ENCODE measurements at regions not wholly inside any gene's neighbourhood (a gene's known extent, or its start where the extent isn't known, plus 50 kb on each side); places are given as distances from the start of the nearest gene placed in this dataset.

DNA sequence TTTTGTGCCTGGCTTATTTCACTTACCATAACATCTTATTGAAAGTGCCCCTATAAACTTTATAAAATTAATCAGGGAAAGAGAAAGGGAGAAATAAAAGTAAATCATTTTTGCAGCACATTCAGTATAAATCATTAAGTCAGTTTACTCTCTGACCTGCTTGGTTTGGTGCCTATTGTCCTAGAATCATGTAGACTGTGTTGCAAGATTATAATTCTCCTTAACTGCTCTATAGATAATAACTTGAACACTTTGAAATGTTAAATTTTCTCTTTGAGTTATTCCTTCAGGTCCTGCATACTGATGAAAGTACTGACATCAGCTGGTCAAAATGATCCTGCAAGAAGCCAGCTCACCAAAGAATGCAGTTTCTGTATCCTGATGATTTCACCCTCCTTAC lies 969.6 kb upstream of the GJE1 start:
- intact Hi-C loops (cut with DNase I), result no loop called here
- H3K9me3 ChIP-seq (replicated peaks in 1 of 3), result no peaks in the 10 kb centered on the region
- TF ChIP-seq, protein P1, sequence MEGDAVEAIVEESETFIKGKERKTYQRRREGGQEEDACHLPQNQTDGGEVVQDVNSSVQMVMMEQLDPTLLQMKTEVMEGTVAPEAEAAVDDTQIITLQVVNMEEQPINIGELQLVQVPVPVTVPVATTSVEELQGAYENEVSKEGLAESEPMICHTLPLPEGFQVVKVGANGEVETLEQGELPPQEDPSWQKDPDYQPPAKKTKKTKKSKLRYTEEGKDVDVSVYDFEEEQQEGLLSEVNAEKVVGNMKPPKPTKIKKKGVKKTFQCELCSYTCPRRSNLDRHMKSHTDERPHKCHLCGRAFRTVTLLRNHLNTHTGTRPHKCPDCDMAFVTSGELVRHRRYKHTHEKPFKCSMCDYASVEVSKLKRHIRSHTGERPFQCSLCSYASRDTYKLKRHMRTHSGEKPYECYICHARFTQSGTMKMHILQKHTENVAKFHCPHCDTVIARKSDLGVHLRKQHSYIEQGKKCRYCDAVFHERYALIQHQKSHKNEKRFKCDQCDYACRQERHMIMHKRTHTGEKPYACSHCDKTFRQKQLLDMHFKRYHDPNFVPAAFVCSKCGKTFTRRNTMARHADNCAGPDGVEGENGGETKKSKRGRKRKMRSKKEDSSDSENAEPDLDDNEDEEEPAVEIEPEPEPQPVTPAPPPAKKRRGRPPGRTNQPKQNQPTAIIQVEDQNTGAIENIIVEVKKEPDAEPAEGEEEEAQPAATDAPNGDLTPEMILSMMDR (IDR thresholded peaks at IDR 0.05), result no peak
- TF ChIP-seq POLR2A (IDR thresholded peaks at IDR 0.05), result no peak
- no peak overlapping the region for H3K27ac ChIP-seq
- no peak overlapping the region for H3K4me3 ChIP-seq
- peaks cover 0 to 8% of the 10 kb centered on the region in 2 donors for H3K4me1 ChIP-seq (replicated peaks in 1 of 2)
- no peaks in the 10 kb centered on the region for H3K27me3 ChIP-seq
- DNase-seq, result no peak
- H3K36me3 ChIP-seq (replicated peaks in 1 of 2), result no peaks in the 10 kb centered on the region

- no peaks in the 10 kb centered on the region for H3K27me3 ChIP-seq
- H3K36me3 ChIP-seq (replicated peaks in 1 of 2), result no peaks in the 10 kb centered on the region
- WGBS, 4 donors, result 44 to 60% (median 50%) methylated on average over 1 of the region's 1 CpG
- no peak overlapping the region for H3K27ac ChIP-seq
- no peaks in the 10 kb centered on the region for H3K4me1 ChIP-seq (replicated peaks in 1 of 2)
- no peaks in the 10 kb centered on the region for H3K9me3 ChIP-seq (replicated peaks in 1 of 3)
- intact Hi-C loops (cut with DNase I), result no loop called here
- no peak overlapping the region for H3K4me3 ChIP-seq
- no peak for DNase-seq
- TF ChIP-seq, protein P1 (IDR thresholded peaks at IDR 0.05), result no peak
- TF ChIP-seq POLR2A (IDR thresholded peaks at IDR 0.05), result no peak
Observed at GRCh38 chr6:141158740-141159139, 974.0 kb upstream of the GJE1 start.

GRCh38 chr6:141153563-141153962 lies 979.2 kb upstream of the GJE1 start:
- Histone ChIP-seq H3K27me3 (no peaks in the 10 kb centered on the region), H3K9me3 (replicated peaks in 1 of 3) (no peaks in the 10 kb centered on the region), H3K4me1 (replicated peaks in 1 of 2) (no peaks in the 10 kb centered on the region), H3K36me3 (replicated peaks in 1 of 2) (no peaks in the 10 kb centered on the region), H3K4me3 (no peak overlapping the region), H3K27ac (no peak overlapping the region)
- 34 to 55% (median 49%) methylated on average over 2 of the region's 2 CpGs for WGBS, 4 donors
- TF ChIP-seq, protein P1 (IDR thresholded peaks at IDR 0.05), result no peak
- no peak for TF ChIP-seq POLR2A (IDR thresholded peaks at IDR 0.05)
- DNase-seq, result no peak
- intact Hi-C loops (cut with DNase I), result no loop called here

- Histone ChIP-seq H3K9me3 (replicated peaks in 1 of 3) (no peaks in the 10 kb centered on the region), H3K4me1 (replicated peaks in 1 of 2) (no peaks in the 10 kb centered on the region), H3K4me3 (no peak overlapping the region), H3K36me3 (replicated peaks in 1 of 2) (no peaks in the 10 kb centered on the region), H3K27me3 (no peaks in the 10 kb centered on the region), H3K27ac (no peak overlapping the region)
- TF ChIP-seq, protein P1 (IDR thresholded peaks at IDR 0.05), result no peak
- no peak for TF ChIP-seq POLR2A (IDR thresholded peaks at IDR 0.05)
- 38 to 53% (median 46%) methylated on average over 1 of the region's 1 CpG for WGBS, 4 donors
- intact Hi-C loops (cut with DNase I), result no loop called here
- no peak for DNase-seq
Observed at GRCh38 chr6:141152951-141153350, 979.8 kb upstream of the GJE1 start.
